Activated naive CD8-positive, alpha-beta T cell (primary cell): ENCODE measurements at regions not wholly inside any gene's neighbourhood (a gene's known extent, or its start where the extent isn't known, plus 50 kb on each side); places are given as distances from the start of the nearest gene placed in this dataset.
"Not testable (repeated sequence)": the region's sequence is repeated elsewhere in the genome, so short reads cannot be mapped to it uniquely, and the experiment has no call there.

Experiments
- H3K27ac Mint-ChIP-seq: one replicate; pipeline ENCODE4 v1.8.0; 2021; ENCODE audit warnings: mixed read lengths
- H3K27me3 Mint-ChIP-seq: one replicate; pipeline ENCODE4 v1.8.0; 2021; ENCODE audit warnings: mixed read lengths
- H3K36me3 Mint-ChIP-seq: one replicate; pipeline ENCODE4 v1.8.0; 2021; ENCODE audit warnings: mixed read lengths
- H3K4me1 Mint-ChIP-seq: one replicate; pipeline ENCODE4 v1.8.0; 2021; ENCODE audit warnings: low read depth, mixed read lengths
- H3K4me3 Mint-ChIP-seq: one replicate; pipeline ENCODE4 v1.8.0; 2021; ENCODE audit warnings: mild to moderate bottlenecking, mixed read lengths
- H3K9me3 Mint-ChIP-seq: one replicate; pipeline ENCODE4 v1.8.0; 2021; ENCODE audit warnings: low read depth, mixed read lengths

DNA sequence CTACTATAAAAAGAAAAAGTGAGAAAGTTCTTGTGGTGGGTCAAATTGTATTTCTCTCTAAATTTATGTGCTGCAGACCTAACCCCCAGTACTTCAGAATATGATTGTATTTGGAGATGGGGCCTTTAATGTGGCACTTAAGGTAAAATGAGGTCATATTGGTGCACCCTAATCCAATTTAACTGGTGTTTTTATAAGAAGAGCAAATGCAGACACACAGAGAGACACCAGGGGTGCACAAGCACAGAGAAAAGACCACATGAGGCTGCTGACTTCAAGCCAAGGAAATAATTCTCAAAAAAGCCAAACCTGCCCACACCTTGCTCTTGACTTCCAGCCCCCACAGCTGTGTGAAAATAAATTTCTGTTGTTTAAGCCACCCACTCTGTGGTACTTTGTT, 80.2 kb upstream of the HTR4 start:
- H3K4me1 Mint-ChIP-seq, result peaks cover 2% of the 10 kb centered on the region
- H3K9me3 Mint-ChIP-seq, result no peaks in the 10 kb centered on the region
- no peak overlapping the region for H3K27ac Mint-ChIP-seq
- peaks cover 6% of the 10 kb centered on the region for H3K27me3 Mint-ChIP-seq
- no peaks in the 10 kb centered on the region for H3K36me3 Mint-ChIP-seq
- no peak overlapping the region for H3K4me3 Mint-ChIP-seq

DNA sequence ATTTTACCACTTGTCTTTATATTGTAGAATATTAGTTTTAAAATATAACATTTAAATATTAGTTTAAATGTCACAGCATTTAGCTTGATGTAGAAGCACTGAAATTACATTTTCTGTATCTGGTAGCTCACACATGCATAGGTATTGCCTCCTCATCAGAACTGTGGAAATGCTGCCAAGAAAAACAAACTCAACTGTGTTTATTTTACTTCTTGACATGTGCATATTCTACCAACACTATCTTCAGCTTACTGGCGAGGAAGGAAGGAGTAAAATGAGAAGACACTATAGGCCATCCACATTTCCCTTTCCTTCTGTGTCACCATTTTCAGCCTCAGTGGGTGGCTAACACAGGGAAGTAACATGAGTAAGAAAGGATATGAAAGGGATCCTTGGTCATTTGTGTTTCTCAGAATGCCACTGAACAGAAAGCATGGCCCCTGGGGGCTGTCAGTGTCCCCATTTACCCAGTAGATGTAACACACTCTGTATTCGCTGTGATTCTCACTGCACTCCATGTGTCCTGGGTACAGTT, 81.0 kb upstream of the HTR4 start:
- Mint-ChIP-seq H3K27ac (no peak overlapping the region), H3K9me3 (no peaks in the 10 kb centered on the region), H3K4me1 (peaks cover 2% of the 10 kb centered on the region), H3K36me3 (no peaks in the 10 kb centered on the region), H3K27me3 (peaks cover 6% of the 10 kb centered on the region), H3K4me3 (no peak overlapping the region)

DNA sequence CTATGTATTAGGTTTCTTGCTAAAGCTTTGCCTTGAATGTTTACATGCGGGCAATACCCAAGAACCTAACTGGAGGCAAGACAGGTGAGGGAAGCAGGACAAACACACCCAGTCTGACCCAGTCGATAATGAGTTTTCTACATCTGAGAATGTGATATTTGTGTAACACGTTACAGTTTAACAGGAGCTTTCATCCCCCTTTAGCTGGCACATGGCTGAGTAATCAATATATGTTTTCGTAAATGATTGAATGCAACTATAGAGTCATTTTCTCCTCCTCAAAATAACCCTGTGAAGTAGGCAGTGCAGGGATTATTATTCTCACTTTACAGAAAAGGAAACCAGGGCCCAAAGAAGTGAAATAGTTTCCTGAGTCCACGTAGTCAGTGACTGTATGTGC, 84.7 kb upstream of the HTR4 start:
- Mint-ChIP-seq H3K27ac (no peak overlapping the region), H3K4me3 (no peak overlapping the region), H3K36me3 (no peaks in the 10 kb centered on the region), H3K4me1 (no peaks in the 10 kb centered on the region), H3K27me3 (peaks cover 13% of the 10 kb centered on the region), H3K9me3 (no peaks in the 10 kb centered on the region)

DNA sequence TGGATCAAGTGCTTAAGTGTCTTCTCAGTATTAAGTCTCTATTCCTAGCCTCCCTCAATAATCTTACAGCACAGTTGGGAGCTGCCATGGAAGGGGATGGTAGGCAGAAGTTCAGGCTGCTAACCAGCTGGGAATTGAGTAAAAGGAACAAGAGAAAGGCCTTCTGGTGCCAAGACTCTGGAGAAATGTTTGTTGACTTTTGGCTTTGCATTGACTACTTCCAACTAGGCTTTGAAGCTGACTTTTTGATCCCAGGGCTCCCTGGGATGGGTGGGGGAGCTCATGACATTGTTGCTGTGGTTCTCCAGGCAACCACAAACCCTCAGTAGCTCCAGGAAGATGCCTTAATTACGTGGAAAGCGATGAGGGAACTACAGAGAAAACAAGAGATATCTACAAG, 85.2 kb upstream of the HTR4 start:
- Mint-ChIP-seq H3K4me1 (no peaks in the 10 kb centered on the region), H3K4me3 (no peak overlapping the region), H3K27me3 (peaks cover 13% of the 10 kb centered on the region), H3K27ac (no peak overlapping the region), H3K36me3 (no peaks in the 10 kb centered on the region), H3K9me3 (no peaks in the 10 kb centered on the region)

DNA sequence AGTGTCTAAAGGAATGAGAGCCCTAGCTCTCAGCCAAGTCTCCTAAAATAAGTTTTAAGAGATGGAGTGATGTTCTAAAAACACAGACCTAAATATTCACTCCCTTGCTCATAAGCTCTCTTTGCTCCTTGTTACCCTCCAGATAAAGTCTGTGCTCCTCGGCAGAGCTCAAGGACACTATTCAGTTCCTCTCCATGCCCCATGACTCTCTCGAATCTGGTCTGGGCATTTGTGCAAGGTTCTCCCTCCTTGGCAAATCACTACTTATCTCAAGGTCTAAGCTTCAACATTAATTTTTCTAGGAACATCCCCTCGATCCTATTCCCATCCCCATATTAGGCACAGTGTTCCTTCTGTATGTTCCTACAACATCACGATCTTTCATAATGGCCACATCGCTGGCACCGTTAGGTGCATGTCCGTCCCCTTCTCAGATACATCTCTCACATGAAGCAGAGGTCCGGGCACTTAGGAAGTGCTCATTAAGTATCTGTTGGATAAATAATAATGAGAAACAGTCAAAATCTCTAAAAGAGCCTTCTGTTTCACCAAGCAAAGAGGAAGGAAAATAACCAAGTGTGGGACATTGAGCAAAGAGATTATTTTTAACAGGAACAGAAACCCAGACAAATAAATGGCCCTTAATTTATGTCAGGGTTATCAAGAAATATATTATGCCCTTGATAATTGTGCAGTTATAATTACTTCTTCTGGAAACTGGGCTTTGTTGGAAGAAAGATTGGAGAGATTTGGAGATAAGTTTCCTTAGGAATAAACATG, 85.9 kb upstream of the HTR4 start:
- no peak overlapping the region for H3K27ac Mint-ChIP-seq

DNA sequence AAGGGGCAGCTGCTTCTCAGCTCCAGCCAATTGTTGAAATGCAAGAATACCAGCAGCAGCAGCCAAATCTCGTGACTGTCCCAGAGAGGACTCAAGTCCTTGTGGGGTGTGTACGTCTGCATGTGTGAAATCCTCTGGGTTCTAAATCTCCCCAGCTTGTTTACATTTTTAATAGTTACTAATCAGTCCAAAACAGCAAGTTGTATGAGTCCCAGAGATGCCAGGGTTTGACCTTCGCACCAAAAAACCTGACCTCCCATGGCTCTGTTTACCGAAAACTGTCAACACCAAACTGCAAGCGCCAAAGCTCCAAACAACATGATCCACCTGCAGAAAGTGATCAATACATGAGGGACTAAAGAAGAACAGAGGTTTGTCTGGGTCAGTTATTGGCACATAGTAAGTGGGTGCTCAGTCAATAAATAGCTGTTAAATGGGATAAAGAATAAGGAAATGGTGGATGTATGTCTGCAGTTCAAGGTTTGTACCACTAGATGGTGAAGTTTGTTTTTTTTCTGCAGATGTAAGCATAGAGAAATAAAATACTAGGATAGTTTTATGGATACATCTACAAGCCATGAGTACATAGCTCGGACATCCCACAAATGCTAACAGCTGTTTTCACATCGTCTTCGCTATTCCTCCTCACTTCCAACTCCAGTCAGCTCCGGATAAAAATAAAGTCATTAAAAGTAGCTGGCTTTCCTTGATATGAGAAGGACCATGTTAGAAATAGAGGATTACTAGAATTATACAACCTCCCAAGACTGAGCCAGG, 85.3 kb upstream of the ADRB2 start:
- Mint-ChIP-seq H3K4me1 (no peaks in the 10 kb centered on the region), H3K27me3 (peaks cover 15% of the 10 kb centered on the region), H3K27ac (no peak overlapping the region), H3K9me3 (no peaks in the 10 kb centered on the region), H3K36me3 (no peaks in the 10 kb centered on the region), H3K4me3 (no peak overlapping the region)

More for the DNA sequence above, 85.9 kb upstream of the HTR4 start:
- H3K27me3 Mint-ChIP-seq, result peaks cover 15% of the 10 kb centered on the region
- no peak overlapping the region for H3K4me3 Mint-ChIP-seq
- H3K9me3 Mint-ChIP-seq, result no peaks in the 10 kb centered on the region
- no peaks in the 10 kb centered on the region for H3K36me3 Mint-ChIP-seq
- H3K4me1 Mint-ChIP-seq, result no peaks in the 10 kb centered on the region

DNA sequence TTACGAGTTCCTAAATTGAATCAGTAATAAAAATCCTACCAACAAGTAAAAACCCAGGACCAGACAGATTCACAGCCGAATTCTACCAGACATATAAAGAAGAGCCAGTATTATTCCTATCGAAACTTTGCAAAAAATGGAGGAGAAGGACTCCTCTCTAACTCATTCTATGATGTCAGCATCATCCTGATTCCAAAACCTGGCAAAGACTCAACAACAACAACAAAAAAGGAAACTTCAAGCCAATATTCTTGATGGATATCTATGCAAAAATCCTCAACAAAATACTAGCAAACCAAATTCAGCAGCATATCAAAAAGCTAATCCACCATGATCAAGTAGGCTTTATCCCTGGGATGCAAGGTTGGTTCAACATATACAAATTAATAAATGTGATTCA, 84.6 kb upstream of the ADRB2 start:
- H3K9me3 Mint-ChIP-seq, H3K36me3 Mint-ChIP-seq, H3K4me1 Mint-ChIP-seq, H3K4me3 Mint-ChIP-seq, H3K27ac Mint-ChIP-seq: not testable (repeated sequence)
- peaks cover 15% of the 10 kb centered on the region for H3K27me3 Mint-ChIP-seq

DNA sequence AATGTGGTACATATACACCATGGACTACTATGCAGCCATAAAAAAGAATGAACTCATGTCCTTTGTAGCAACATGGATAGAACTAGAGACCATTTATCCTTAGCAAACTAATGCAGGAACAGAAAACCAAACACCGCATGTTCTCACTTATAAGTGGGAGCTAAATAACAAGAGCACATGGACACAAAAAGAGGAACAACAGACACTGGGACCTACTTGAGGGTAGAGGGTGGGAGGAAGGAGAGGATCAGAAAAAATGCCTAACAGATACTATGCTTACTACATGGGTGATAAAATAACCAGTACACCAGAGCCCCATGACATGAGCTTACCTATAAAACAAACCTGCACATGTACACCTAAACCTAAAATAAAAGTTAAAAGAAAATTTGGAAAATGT, 82.0 kb upstream of the ADRB2 start:
- peaks cover 11% of the 10 kb centered on the region for H3K27me3 Mint-ChIP-seq
- H3K4me3 Mint-ChIP-seq, H3K9me3 Mint-ChIP-seq, H3K27ac Mint-ChIP-seq, H3K36me3 Mint-ChIP-seq, H3K4me1 Mint-ChIP-seq: not testable (repeated sequence)

DNA sequence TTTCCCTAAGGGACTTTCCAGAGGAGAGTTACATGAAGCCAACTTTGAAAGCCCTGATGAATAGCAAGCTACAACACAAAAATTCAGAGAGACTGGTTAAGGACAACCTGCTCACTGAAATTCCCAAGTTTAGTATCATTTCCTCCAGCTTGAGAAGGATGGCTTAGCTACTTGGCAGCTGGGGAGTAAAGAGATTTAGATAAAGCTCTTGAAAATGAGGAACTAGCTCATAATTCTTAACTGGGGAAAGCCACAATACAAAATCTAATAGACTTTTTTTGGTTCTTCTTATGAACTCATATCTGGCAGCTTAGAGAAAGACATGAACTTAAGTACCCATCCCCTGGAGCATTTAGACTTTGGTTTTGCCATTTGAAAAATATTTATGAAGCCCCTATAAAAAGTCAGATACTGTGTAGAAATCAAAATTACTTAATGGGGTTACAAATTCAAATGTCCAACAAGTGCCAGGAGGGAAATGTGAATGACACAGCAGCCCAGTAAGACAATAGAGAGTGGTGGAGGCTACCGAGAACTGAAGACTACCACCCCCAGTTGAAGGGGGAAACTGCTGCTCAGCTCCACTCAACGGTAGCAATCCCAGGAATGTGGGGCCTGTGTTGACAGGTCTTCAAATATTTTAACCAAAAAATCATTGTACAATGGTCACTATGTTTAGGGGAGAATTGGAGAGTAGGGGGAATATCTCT, 79.4 kb upstream of the ADRB2 start:
- H3K27me3 Mint-ChIP-seq, result peaks cover 6% of the 10 kb centered on the region
- H3K4me1 Mint-ChIP-seq, result no peaks in the 10 kb centered on the region
- H3K27ac Mint-ChIP-seq, result no peak overlapping the region
- H3K9me3 Mint-ChIP-seq, result no peaks in the 10 kb centered on the region
- no peak overlapping the region for H3K4me3 Mint-ChIP-seq
- no peaks in the 10 kb centered on the region for H3K36me3 Mint-ChIP-seq

DNA sequence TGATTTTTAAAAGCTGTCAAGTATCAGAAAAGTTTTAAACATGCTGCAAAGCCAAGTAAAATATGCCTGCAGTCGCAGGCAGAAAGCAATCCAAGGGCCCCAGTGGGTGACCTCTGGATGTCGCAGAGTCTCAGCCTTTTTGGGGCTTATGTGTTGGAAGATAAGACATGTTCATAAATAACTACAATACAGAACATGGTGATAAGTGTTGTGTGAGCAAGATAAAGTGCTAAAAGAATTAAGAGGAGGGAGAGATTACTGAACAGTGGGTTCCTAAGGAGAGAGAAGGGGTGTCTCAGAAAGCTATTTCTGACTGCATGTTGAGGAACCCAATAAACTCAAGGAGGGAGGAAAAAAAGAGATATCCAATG, 78.9 kb upstream of the ADRB2 start:
- no peak overlapping the region for H3K27ac Mint-ChIP-seq

DNA sequence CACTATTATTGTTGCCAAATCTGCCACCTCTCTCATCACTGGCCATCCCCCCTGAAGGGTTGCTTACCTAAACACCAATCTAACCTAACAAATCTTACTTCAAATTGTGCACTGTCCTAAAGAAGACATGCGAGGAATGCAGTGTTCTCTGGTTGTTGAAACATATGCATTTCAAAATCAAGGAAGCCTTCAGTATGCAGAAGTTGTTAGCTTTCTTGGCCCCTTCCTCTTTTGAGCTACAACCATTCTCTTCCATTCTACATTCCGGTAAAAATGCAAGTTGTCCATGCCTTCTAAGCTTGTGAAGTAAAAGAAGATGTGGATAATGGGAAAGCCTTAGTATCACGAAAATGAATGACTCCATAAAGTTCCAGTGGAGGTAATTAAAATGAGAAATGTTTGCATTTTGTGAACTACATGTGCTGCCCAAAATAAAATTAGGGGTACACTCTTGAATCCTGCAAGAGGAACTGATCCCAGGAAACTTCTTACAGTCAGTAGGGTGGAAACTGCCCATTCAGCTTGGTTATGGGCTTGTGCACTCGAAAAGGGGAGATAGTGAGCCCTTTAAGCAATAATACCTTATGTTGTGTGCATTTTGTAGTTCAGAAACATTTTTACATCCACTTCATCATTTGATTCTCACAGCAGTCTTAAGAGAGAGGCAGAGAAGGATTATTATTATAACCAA, 77.6 kb upstream of the ADRB2 start:
- Mint-ChIP-seq H3K27ac (no peak overlapping the region), H3K4me1 (no peaks in the 10 kb centered on the region), H3K4me3 (no peak overlapping the region), H3K36me3 (peaks cover 4% of the 10 kb centered on the region), H3K27me3 (peaks cover 5% of the 10 kb centered on the region), H3K9me3 (no peaks in the 10 kb centered on the region)

More for the DNA sequence above, 78.9 kb upstream of the ADRB2 start:
- Mint-ChIP-seq H3K4me1 (no peaks in the 10 kb centered on the region), H3K36me3 (no peaks in the 10 kb centered on the region), H3K4me3 (no peak overlapping the region), H3K27me3 (peaks cover 3% of the 10 kb centered on the region), H3K9me3 (no peaks in the 10 kb centered on the region)

DNA sequence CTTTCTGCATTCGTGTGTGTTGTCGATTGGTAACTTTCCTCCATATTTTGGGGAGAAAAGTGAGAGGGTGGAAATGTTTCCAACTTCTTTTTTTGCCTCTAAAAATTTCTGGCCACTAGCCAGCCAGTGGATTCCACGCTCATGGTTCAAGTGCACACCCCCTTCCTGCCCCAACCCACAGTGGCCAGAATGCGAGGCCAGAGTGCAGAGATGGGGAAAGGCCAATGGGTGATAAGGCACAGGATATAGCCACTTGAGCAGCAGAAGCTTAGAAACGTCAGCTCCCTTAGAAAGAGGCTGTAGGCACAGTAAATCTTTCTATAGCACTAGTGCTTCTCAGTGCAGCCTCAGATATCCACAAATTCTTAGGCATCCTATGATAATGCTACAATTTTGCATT, 75.8 kb upstream of the ADRB2 start:
- H3K36me3 Mint-ChIP-seq, result peaks cover 4% of the 10 kb centered on the region
- H3K27ac Mint-ChIP-seq, result no peak overlapping the region
- H3K27me3 Mint-ChIP-seq, result peaks cover 2% of the 10 kb centered on the region

DNA sequence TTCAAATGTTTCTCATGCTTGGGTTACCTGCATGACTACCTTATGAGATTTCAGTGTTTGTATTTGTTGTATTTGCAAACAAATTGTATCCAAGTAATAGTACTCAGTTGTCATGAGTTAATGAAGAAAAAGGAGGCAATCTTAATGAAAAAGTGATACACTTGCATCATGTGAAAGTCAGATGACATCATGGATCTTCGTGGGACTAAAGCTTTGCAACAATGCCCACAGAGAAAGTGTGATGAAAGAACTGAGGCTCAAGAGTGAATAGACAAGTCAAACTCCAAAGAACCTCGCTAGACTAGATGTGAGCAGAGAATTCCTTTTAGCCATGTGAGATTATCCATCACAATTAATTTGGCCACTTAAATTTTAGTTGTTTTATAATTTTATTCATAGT, 75.4 kb upstream of the ADRB2 start:
- no peak overlapping the region for H3K27ac Mint-ChIP-seq
- peaks cover 2% of the 10 kb centered on the region for H3K27me3 Mint-ChIP-seq
- H3K4me3 Mint-ChIP-seq, result no peak overlapping the region
- H3K9me3 Mint-ChIP-seq, result no peaks in the 10 kb centered on the region
- H3K4me1 Mint-ChIP-seq, result no peaks in the 10 kb centered on the region
- H3K36me3 Mint-ChIP-seq, result peaks cover 4% of the 10 kb centered on the region

More for the DNA sequence above, 75.8 kb upstream of the ADRB2 start:
- Mint-ChIP-seq H3K9me3 (no peaks in the 10 kb centered on the region), H3K4me1 (no peaks in the 10 kb centered on the region), H3K4me3 (no peak overlapping the region)

DNA sequence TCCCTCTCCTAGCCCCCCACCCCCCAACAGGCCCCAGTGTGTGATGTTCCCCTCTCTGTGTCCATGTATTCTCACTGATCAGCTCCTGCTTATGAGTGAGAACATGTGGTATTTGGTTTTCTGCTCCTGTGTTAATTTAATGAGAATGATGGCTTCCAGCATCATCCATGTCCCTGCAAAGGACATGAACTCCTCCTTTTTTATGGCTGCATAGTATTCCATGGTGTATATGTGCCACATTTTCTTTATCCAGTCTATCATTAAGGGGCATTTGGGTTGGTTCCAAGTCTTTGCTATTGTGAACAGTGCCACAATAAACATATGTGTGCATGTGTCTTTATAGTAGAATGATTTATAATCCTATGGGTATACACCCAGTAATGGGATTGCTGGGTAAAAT, 74.0 kb upstream of the ADRB2 start:
- not testable (repeated sequence) for H3K4me3 Mint-ChIP-seq, H3K4me1 Mint-ChIP-seq, H3K27me3 Mint-ChIP-seq, H3K9me3 Mint-ChIP-seq, H3K27ac Mint-ChIP-seq, H3K36me3 Mint-ChIP-seq

DNA sequence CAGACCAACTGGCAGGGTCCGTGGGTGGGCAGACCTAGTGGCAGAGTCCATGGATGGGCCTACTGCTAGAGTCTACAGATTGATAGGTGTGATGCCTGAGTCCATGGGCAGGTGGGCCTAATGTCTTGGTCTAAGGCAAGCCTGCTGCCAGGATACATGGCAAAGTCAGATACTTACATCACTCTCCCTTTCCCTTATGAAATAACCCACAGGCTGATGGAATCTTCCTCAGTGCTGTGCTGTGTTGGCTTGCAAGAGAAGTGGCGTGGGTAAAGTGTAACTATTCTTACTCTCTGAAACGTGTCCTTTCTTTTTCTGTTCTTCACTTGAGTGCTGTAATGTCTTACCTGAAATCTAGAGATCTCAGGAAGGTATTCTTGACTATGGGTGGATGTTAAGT, 67.3 kb upstream of the ADRB2 start:
- no peak overlapping the region for H3K27ac Mint-ChIP-seq
- H3K9me3 Mint-ChIP-seq, result peaks cover 15% of the 10 kb centered on the region
- no peaks in the 10 kb centered on the region for H3K4me1 Mint-ChIP-seq
- peaks cover 9% of the 10 kb centered on the region for H3K27me3 Mint-ChIP-seq
- no peak overlapping the region for H3K4me3 Mint-ChIP-seq
- H3K36me3 Mint-ChIP-seq, result no peaks in the 10 kb centered on the region
